Ascending aorta (tissue), 2 donors: ENCODE measurements at regions not wholly inside any gene's neighbourhood (a gene's known extent, or its start where the extent isn't known, plus 50 kb on each side); places are given as distances from the start of the nearest gene placed in this dataset.

ENCODE experiments used
- DNase-seq, 2 donors: peaks; one replicate each; pipeline ENCODE4 v3.0.0-alpha.2; 2019; ENCODE audit warnings: low spot score in 2 of 2
- H3K27ac ChIP-seq, 2 donors: fragments of 200-600 bp; sonication (generic); one replicate each; pipeline ENCODE4 v1.5.1; 2016 to 2017; ENCODE audit warnings: mild to moderate bottlenecking in 1 of 2
- H3K27me3 ChIP-seq: fragments of 200-600 bp; sonication (generic); one replicate; pipeline ENCODE4 v1.5.1; 2017
- H3K36me3 ChIP-seq, 2 donors: fragments of 200-600 bp; sonication (generic); one replicate each; pipeline ENCODE4 v1.5.1; 2016
- H3K4me1 ChIP-seq, 2 donors: fragments of 200-600 bp; sonication (generic); one replicate each; pipeline ENCODE4 v1.5.1; 2016 to 2017; ENCODE audit warnings: mild to moderate bottlenecking in 1 of 2
- H3K4me3 ChIP-seq, 2 donors: fragments of 200-600 bp; sonication (generic); one replicate each; pipeline ENCODE4 v1.5.1; 2016 to 2017; ENCODE audit warnings: mild to moderate bottlenecking in 1 of 2
- H3K9me3 ChIP-seq, 2 donors: fragments of 200-600 bp; sonication (generic); one replicate each; pipeline ENCODE4 v1.5.1; 2016
- CTCF ChIP-seq, 3 experiments: fragments of 200-600 bp in 2 of 3; fragments of 450-650 bp in 1 of 3; sonication (generic) in 2 of 3; IDR thresholded peaks; one replicate each; pipeline ENCODE4 v1.5.1; 2016 to 2019; ENCODE audit warnings: antibody characterized with exemption in 3 of 3, mild to moderate bottlenecking in 1 of 3, moderate library complexity in 1 of 3
- intact Hi-C: fragments of 100-400 bp; cut with DNase I; formaldehyde crosslinking; loops from one replicate; pipeline ENCODE4 v1.15.1; 2023

- no peaks in the 10 kb centered on the region for H3K4me1 ChIP-seq
- no peak overlapping the region for H3K4me3 ChIP-seq
- no peaks in the 10 kb centered on the region for H3K9me3 ChIP-seq
- H3K36me3 ChIP-seq: no peaks in the 10 kb centered on the region
- intact Hi-C loops: no loop called here
- no peak for TF ChIP-seq CTCF (IDR thresholded peaks at IDR 0.05)
- H3K27me3 ChIP-seq: no peaks in the 10 kb centered on the region
- DNase-seq: no peak
- H3K27ac ChIP-seq: no peak overlapping the region
Measured at GRCh38 chr17:69704935-69705334, 290.4 kb downstream of the MAP2K6 start.

GRCh38 chr17:69706127-69706526 lies 291.6 kb downstream of the MAP2K6 start:
- intact Hi-C loops: no loop called here
- DNase-seq: no peak

GRCh38 chr17:69709441-69709840 lies 294.9 kb downstream of the MAP2K6 start:
- Histone ChIP-seq H3K9me3 (no peaks in the 10 kb centered on the region), H3K27me3 (no peaks in the 10 kb centered on the region), H3K4me1 (no peaks in the 10 kb centered on the region), H3K36me3 (no peaks in the 10 kb centered on the region), H3K27ac (no peak overlapping the region), H3K4me3 (no peak overlapping the region)
- TF ChIP-seq CTCF (IDR thresholded peaks at IDR 0.05): no peak
- intact Hi-C loops: no loop called here
- DNase-seq: no peak

More at GRCh38 chr17:69706127-69706526, 291.6 kb downstream of the MAP2K6 start:
- Histone ChIP-seq H3K4me1 (no peaks in the 10 kb centered on the region), H3K9me3 (no peaks in the 10 kb centered on the region), H3K27ac (no peak overlapping the region), H3K27me3 (no peaks in the 10 kb centered on the region), H3K36me3 (no peaks in the 10 kb centered on the region), H3K4me3 (no peak overlapping the region)
- no peak for TF ChIP-seq CTCF (IDR thresholded peaks at IDR 0.05)

DNA sequence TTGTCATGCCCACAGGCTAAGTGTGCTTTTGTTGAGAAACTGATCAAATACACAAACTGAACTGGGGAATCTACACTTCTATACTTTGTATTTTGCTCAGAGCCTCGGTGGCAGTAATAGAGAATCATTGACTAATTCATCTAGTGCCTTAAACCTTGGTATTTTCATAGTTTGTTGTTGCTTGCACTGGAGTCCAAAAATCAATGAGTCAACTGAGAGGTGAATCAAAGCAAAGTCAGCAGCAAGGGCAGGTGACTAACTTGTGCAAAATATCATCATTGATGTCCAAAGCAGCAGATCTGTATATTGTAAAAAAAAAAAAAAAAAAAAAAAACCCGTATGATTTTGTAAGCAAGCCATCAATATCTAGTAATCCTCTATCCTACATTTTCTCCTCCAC lies 296.4 kb downstream of the MAP2K6 start:
- H3K9me3 ChIP-seq: no peaks in the 10 kb centered on the region
- no peaks in the 10 kb centered on the region for H3K36me3 ChIP-seq
- no peaks in the 10 kb centered on the region for H3K4me1 ChIP-seq
- H3K27ac ChIP-seq: no peak overlapping the region
- intact Hi-C loops: no loop called here
- no peak for DNase-seq
- H3K4me3 ChIP-seq: no peak overlapping the region
- TF ChIP-seq CTCF (IDR thresholded peaks at IDR 0.05): no peak
- no peaks in the 10 kb centered on the region for H3K27me3 ChIP-seq

DNA sequence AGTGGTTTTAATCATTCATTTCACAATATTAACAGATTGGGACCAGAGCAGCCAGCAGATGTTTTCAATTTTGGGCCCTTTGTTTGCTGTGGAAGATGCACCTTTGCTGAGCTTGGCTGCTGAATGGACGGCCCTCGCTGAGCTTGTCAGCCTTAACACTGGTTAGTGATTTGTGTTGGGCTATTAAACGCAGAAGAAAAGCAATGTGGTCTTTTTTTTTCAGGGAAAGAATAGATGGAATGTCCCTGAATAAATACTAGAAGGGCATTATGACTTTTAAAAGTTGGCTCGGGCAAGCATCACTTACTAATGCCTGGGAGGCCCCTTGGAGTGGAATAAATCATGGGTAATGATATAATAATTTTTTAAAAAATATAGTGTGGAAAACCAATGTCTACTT lies 297.0 kb downstream of the MAP2K6 start:
- DNase-seq: no peak
- Histone ChIP-seq H3K36me3 (no peaks in the 10 kb centered on the region), H3K9me3 (no peaks in the 10 kb centered on the region), H3K4me1 (no peaks in the 10 kb centered on the region), H3K4me3 (no peak overlapping the region), H3K27ac (no peak overlapping the region), H3K27me3 (no peaks in the 10 kb centered on the region)
- no peak for TF ChIP-seq CTCF (IDR thresholded peaks at IDR 0.05)
- intact Hi-C loops: no loop called here

- Histone ChIP-seq H3K36me3 (no peaks in the 10 kb centered on the region), H3K9me3 (no peaks in the 10 kb centered on the region), H3K4me3 (no peak overlapping the region), H3K27ac (no peak overlapping the region), H3K4me1 (no peaks in the 10 kb centered on the region), H3K27me3 (no peaks in the 10 kb centered on the region)
- no peak for DNase-seq
- intact Hi-C loops: no loop called here
- TF ChIP-seq CTCF (IDR thresholded peaks at IDR 0.05): no peak
Measured at GRCh38 chr17:69712801-69713311, 298.4 kb downstream of the MAP2K6 start.
